Neuronal stem cell (in vitro differentiated cells): ENCODE measurements at regions not wholly inside any gene's neighbourhood (a gene's known extent, or its start where the extent isn't known, plus 50 kb on each side); places are given as distances from the start of the nearest gene placed in this dataset.

Experiments used
- DNase-seq: peaks from one replicate; pipeline ENCODE4 v3.0.0-alpha.2; 2013; ENCODE audit warnings: low spot score
- H2AFZ ChIP-seq: one replicate; pipeline ENCODE4 v1.6.1; 2013; ENCODE audit warnings: mild to moderate bottlenecking, low read length, inconsistent platforms
- H2AK5ac ChIP-seq: 2 replicates; pipeline ENCODE4 v1.6.1; 2013; ENCODE audit warnings: low read depth, mild to moderate bottlenecking, inconsistent platforms, low read length, moderate library complexity, mixed read lengths
- H2BK120ac ChIP-seq: 2 replicates; pipeline ENCODE4 v1.6.1; 2013; ENCODE audit warnings: low read depth, mild to moderate bottlenecking, inconsistent platforms, low read length, moderate library complexity, mixed read lengths
- H2BK12ac ChIP-seq: one replicate; pipeline ENCODE4 v1.6.1; 2013; ENCODE audit warnings: low read length, inconsistent platforms
- H2BK15ac ChIP-seq: 2 replicates; pipeline ENCODE4 v1.6.1; 2013; ENCODE audit warnings: mild to moderate bottlenecking, low read length, inconsistent platforms, mixed read lengths
- H2BK5ac ChIP-seq: one replicate; pipeline ENCODE4 v1.6.1; 2013; ENCODE audit warnings: inconsistent platforms, mild to moderate bottlenecking, low read length, moderate library complexity
- H3K14ac ChIP-seq: one replicate; pipeline ENCODE4 v1.6.1; 2013; ENCODE audit warnings: low read length, inconsistent platforms
- H3K18ac ChIP-seq: 2 replicates; pipeline ENCODE4 v1.6.1; 2013; ENCODE audit warnings: low read length, inconsistent platforms
- H3K23ac ChIP-seq: 2 replicates; pipeline ENCODE4 v1.6.1; 2013; ENCODE audit warnings: low read depth, mild to moderate bottlenecking, mixed read lengths, low read length, inconsistent platforms; ENCODE audit not compliant: poor library complexity
- H3K27ac ChIP-seq: replicated peaks from 3 replicates; pipeline ENCODE4 v1.5.1; 2013; ENCODE audit warnings: low read length, inconsistent platforms
- H3K27me3 ChIP-seq, 3 experiments: 2 replicates each; pipeline ENCODE4 v1.6.1; 2013; ENCODE audit warnings: low read length in 3 of 3, mild to moderate bottlenecking in 2 of 3, inconsistent platforms in 1 of 3, low read depth in 1 of 3, mixed read lengths in 1 of 3, moderate library complexity in 1 of 3; ENCODE audit not compliant: control insufficient read depth in 3 of 3, insufficient read depth in 3 of 3
- H3K36me3 ChIP-seq, 2 donors: replicated peaks in 1 of 2; 2 replicates each; pipeline ENCODE4 v1.6.1; 2013; ENCODE audit warnings: low read length in 2 of 2; ENCODE audit not compliant: control insufficient read depth in 2 of 2, insufficient read depth in 2 of 2
- H3K4ac ChIP-seq: 2 replicates; pipeline ENCODE4 v1.6.1; 2013; ENCODE audit warnings: inconsistent platforms, mild to moderate bottlenecking, low read length, moderate library complexity
- H3K4me1 ChIP-seq, 2 donors: 1 replicate in 1 of 2; 2 replicates in 1 of 2; pipeline ENCODE4 v1.6.1; 2013; ENCODE audit warnings: low read length in 2 of 2, low read depth in 1 of 2; ENCODE audit not compliant: control insufficient read depth in 2 of 2, insufficient read depth in 1 of 2
- H3K4me2 ChIP-seq: one replicate; pipeline ENCODE4 v1.6.1; 2013; ENCODE audit warnings: mild to moderate bottlenecking, low read length, inconsistent platforms; ENCODE audit not compliant: insufficient read depth, poor library complexity, severe bottlenecking
- H3K4me3 ChIP-seq, 2 donors: 2 replicates each; pipeline ENCODE4 v1.5.1; 2013; ENCODE audit warnings: low read length in 2 of 2, mild to moderate bottlenecking in 2 of 2, inconsistent platforms in 1 of 2, moderate library complexity in 1 of 2
- H3K79me1 ChIP-seq: one replicate; pipeline ENCODE4 v1.6.1; 2013; ENCODE audit warnings: low read depth, mild to moderate bottlenecking, inconsistent platforms, low read length, moderate library complexity
- H3K9ac ChIP-seq: one replicate; pipeline ENCODE4 v1.6.1; 2013; ENCODE audit warnings: mild to moderate bottlenecking, low read depth, low read length, inconsistent platforms; ENCODE audit not compliant: poor library complexity
- H3K9me3 ChIP-seq, 2 donors: replicated peaks in 1 of 2; 2 replicates each; pipeline versions ENCODE3 to v1.6.1; 2013; ENCODE audit warnings: low read length in 2 of 2, mild to moderate bottlenecking in 2 of 2, inconsistent platforms in 1 of 2, low read depth in 1 of 2, mixed read lengths in 1 of 2, moderate library complexity in 1 of 2; ENCODE audit not compliant: control insufficient read depth in 2 of 2, insufficient read depth in 1 of 2
- H4K8ac ChIP-seq: one replicate; pipeline ENCODE4 v1.6.1; 2013; ENCODE audit warnings: low read depth, mild to moderate bottlenecking, inconsistent platforms, low read length, moderate library complexity
- H4K91ac ChIP-seq: one replicate; pipeline ENCODE4 v1.6.1; 2013; ENCODE audit warnings: low read length, low read depth, mild to moderate bottlenecking, inconsistent platforms; ENCODE audit not compliant: poor library complexity
- WGBS, 2 donors: extraction: QIAGEN DNeasy Blood & Tissue Kit; methylation state at CpG; one replicate each; pipeline ENCODE4 v1.1.7; 2013; ENCODE audit warnings: missing lambda C conversion rate in 2 of 2, mixed read lengths in 1 of 2; ENCODE audit not compliant: insufficient read length in 2 of 2, insufficient replicate concordance in 1 of 2; ENCODE audit errors: extremely low coverage in 2 of 2; 5-methylcytosine and 5-hydroxymethylcytosine counted together

DNA sequence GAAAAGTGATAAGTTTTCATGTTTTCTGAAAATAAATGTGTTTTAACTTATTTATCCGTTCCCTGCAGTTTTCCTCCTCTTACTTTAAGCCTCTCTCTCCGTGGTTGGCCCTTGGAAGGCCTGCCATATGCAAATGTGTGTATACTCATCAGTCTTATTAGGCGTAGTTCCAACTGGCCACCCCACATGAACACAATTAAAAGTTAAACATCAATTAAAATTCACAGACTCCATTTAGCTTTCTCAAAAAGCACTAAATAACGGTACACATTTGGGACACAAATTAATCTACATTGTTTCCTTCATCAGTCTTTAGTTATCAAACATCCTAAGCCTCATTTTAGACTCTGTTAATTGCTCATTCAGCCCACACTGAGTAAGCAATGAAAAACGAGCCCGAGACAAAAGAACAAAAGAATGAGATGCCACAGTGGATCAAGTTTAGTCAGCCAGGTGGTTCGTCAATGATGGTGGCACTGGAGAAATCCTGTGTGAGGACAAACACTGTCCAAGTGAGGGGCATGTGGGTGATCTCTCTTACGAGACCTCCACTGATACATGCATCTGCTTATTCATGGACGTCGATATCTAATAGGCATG, 76.0 kb upstream of the TMCC3 start:
- Histone ChIP-seq H3K4ac (no peak overlapping the region), H3K14ac (no peak overlapping the region), H3K79me1 (no peaks in the 10 kb centered on the region), H2BK12ac (no peak overlapping the region), H2BK5ac (no peak overlapping the region), H4K8ac (no peak overlapping the region), H3K4me2 (no peak overlapping the region), H3K27ac (no peak overlapping the region), H3K27me3 (peaks cover 0 to 2% (median 0%) of the 10 kb centered on the region in 3 experiments), H3K4me3 (no peak overlapping the region), H3K9me3 (no peaks in the 10 kb centered on the region), H2BK120ac (no peak overlapping the region), H3K36me3 (no peaks in the 10 kb centered on the region), H3K9ac (no peak overlapping the region), H2AFZ (no peak overlapping the region), H4K91ac (no peak overlapping the region), H3K18ac (no peak overlapping the region), H3K23ac (no peak overlapping the region), H2BK15ac (no peak overlapping the region), H2AK5ac (no peak overlapping the region), H3K4me1 (peaks cover 2 to 9% of the 10 kb centered on the region in 2 donors)
- WGBS, 2 donors: no CpG with 5 or more reads among the region's 10 CpGs
- no peak for DNase-seq

DNA sequence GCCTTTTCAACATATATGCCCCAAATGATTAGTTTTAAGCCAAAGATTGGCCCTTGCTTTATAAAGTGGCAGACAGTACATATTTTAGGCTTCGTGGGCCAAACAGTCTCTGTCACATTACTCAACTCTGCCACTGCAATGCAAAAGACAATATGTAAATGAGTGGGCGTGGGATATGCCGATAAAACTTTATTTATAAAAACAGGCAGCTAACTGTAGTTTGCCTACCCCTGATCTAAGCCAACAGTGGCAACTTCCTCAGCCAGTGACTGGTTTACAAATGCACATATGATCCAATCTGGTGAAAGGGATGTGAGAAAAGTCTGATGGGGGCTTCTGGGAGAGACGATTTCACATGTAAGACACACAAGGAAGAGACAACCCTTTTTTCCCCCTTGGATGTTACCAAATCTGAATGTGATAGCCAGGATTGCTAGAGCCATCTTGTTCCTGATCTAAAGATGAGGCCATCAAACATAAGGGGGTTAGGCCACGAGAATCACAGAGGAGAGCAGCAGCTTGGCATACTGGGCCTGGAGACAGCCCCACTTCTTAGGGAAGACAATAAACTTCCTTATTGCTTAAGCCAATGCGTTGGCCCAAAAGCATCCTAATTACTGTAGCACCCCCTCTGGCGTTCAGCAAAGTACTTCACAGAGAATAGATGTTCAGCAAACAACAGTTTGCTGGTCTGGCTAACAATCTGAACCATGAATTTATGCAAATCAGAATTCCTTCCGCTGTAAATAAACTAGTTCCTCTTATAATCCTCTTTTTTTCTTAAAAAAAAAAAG, 75.2 kb upstream of the TMCC3 start:
- Histone ChIP-seq H3K4me2 (no peak overlapping the region), H3K27me3 (peaks cover 0 to 2% (median 0%) of the 10 kb centered on the region in 3 experiments), H3K18ac (no peak overlapping the region), H3K4me3 (no peak overlapping the region), H3K9me3 (no peaks in the 10 kb centered on the region), H3K9ac (no peak overlapping the region), H2BK12ac (no peak overlapping the region), H2AK5ac (no peak overlapping the region), H3K23ac (no peak overlapping the region), H3K36me3 (no peaks in the 10 kb centered on the region), H2AFZ (no peak overlapping the region), H3K79me1 (no peaks in the 10 kb centered on the region), H3K4me1 (peaks cover 0 to 6% of the 10 kb centered on the region in 2 donors), H3K4ac (no peak overlapping the region), H2BK120ac (no peak overlapping the region), H3K27ac (no peak overlapping the region), H2BK15ac (no peak overlapping the region), H4K8ac (no peak overlapping the region), H2BK5ac (no peak overlapping the region), H3K14ac (no peak overlapping the region), H4K91ac (no peak overlapping the region)
- WGBS, 2 donors: no CpG with 5 or more reads among the region's 8 CpGs
- no peak for DNase-seq

DNA sequence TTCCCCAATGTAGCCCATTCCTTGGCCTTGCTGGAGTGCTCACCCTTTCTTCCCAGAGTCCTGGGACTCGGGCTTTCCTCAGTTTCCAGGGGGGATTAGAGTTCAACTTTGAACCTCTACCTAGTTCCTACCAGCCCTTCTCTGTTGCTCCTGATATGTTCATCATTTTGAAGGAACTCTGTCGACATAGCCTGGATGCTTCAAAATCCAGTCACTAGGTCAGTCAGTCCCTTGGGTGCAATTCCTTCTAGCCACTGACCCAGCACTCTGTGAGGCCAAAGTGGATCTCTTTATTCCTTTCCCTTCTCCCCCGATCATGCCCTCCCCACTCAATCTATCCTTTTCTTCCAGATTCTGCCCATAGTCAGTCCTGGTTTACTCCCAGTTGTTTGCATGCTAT, 72.3 kb upstream of the TMCC3 start:
- H3K9me3 ChIP-seq: no peaks in the 10 kb centered on the region
- no peak overlapping the region for H2BK15ac ChIP-seq
- H3K79me1 ChIP-seq: no peaks in the 10 kb centered on the region
- no peak overlapping the region for H3K23ac ChIP-seq
- H3K9ac ChIP-seq: no peak overlapping the region
- H3K27ac ChIP-seq: no peak overlapping the region
- H3K4me3 ChIP-seq: no peak overlapping the region
- no peak overlapping the region for H2BK120ac ChIP-seq
- H2AK5ac ChIP-seq: no peak overlapping the region
- no peaks in the 10 kb centered on the region for H3K36me3 ChIP-seq
- peaks cover 0 to 2% (median 0%) of the 10 kb centered on the region in 3 experiments for H3K27me3 ChIP-seq
- no peak overlapping the region for H3K14ac ChIP-seq
- no peak overlapping the region for H3K4me2 ChIP-seq
- no CpG with 5 or more reads among the region's 3 CpGs for WGBS, 2 donors
- no peak overlapping the region for H3K18ac ChIP-seq
- no peak overlapping the region for H4K91ac ChIP-seq
- no peak overlapping the region for H2BK5ac ChIP-seq
- H2AFZ ChIP-seq: no peak overlapping the region
- H2BK12ac ChIP-seq: no peak overlapping the region
- H3K4ac ChIP-seq: no peak overlapping the region
- no peak for DNase-seq
- no peak overlapping the region for H4K8ac ChIP-seq
- peaks cover 0 to 6% of the 10 kb centered on the region in 2 donors for H3K4me1 ChIP-seq

DNA sequence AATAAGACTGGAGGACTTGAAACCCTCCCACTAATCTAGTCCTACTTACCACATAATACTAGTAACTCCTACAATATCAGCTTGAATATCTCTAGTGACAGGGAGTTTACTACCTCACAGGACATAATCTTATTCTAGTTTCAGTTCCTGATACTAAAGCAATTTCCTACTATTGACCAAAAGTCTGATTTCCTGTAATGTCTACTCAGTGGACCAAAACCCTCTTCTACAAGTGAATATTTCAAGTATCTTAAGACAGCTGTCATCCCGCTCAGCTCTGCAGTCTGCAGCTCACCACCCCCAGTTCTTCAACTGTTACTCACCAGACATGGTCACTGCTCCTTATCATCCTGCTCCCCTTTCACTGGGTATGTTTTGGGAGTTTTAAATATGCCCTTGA, 70.8 kb upstream of the TMCC3 start:
- H3K23ac ChIP-seq: no peak overlapping the region
- H3K4ac ChIP-seq: no peak overlapping the region
- H3K9me3 ChIP-seq: no peaks in the 10 kb centered on the region
- DNase-seq: no peak
- no peak overlapping the region for H3K9ac ChIP-seq
- H3K4me2 ChIP-seq: no peak overlapping the region
- H2BK120ac ChIP-seq: no peak overlapping the region
- no CpG with 5 or more reads among the region's 1 CpG for WGBS, 2 donors
- H3K18ac ChIP-seq: no peak overlapping the region
- peaks cover 0 to 9% of the 10 kb centered on the region in 2 donors for H3K4me1 ChIP-seq
- no peak overlapping the region for H2AFZ ChIP-seq
- no peaks in the 10 kb centered on the region for H3K36me3 ChIP-seq
- no peaks in the 10 kb centered on the region for H3K79me1 ChIP-seq
- H4K8ac ChIP-seq: no peak overlapping the region
- H2AK5ac ChIP-seq: no peak overlapping the region
- H3K27me3 ChIP-seq: peaks cover 0 to 2% (median 0%) of the 10 kb centered on the region in 3 experiments
- no peak overlapping the region for H2BK12ac ChIP-seq
- H2BK15ac ChIP-seq: no peak overlapping the region
- no peak overlapping the region for H3K14ac ChIP-seq
- H3K27ac ChIP-seq: no peak overlapping the region
- H4K91ac ChIP-seq: no peak overlapping the region
- no peak overlapping the region for H2BK5ac ChIP-seq
- no peak overlapping the region for H3K4me3 ChIP-seq
